GM06990 (cell line): ENCODE measurements at regions not wholly inside any gene's neighbourhood (a gene's known extent, or its start where the extent isn't known, plus 50 kb on each side); places are given as distances from the start of the nearest gene placed in this dataset.
"Not testable (repeated sequence)": the region's sequence is repeated elsewhere in the genome, so short reads cannot be mapped to it uniquely, and the experiment has no call there.

Experiments used
- DNase-seq: peaks from one replicate; pipeline ENCODE4 v3.0.0-alpha.2; 2011; ENCODE audit not compliant: insufficient read length; ENCODE audit errors: extremely low read depth
- H3K27me3 ChIP-seq: replicated peaks from 2 replicates; pipeline ENCODE4 v1.6.0; 2011; ENCODE audit warnings: low read length; ENCODE audit not compliant: control insufficient read depth, insufficient read depth
- H3K36me3 ChIP-seq: 2 replicates; pipeline ENCODE4 v1.5.1; 2011; ENCODE audit warnings: low read length; ENCODE audit not compliant: control insufficient read depth, insufficient read depth
- H3K4me3 ChIP-seq: replicated peaks from 2 replicates; pipeline ENCODE4 v1.5.1; 2011; ENCODE audit warnings: low read depth, mild to moderate bottlenecking, control low read depth, low read length
- CTCF ChIP-seq: IDR thresholded peaks from 2 replicates; pipeline ENCODE4 v1.5.1; 2011; ENCODE audit warnings: low read length, control low read depth, mild to moderate bottlenecking, inconsistent platforms; ENCODE audit not compliant: insufficient read depth, poor library complexity, severe bottlenecking

- H3K4me3 ChIP-seq: no peak overlapping the region
- no peak for DNase-seq
- no peak for TF ChIP-seq CTCF
Measured at GRCh38 chr6:134634466-134634865, 315.4 kb downstream of the ALDH8A1 start.

GRCh38 chr6:134632982-134633940 is 315.3 kb upstream of the SGK1 start:
- H3K36me3 ChIP-seq, DNase-seq, H3K27me3 ChIP-seq, H3K4me3 ChIP-seq: not testable (repeated sequence)

More at GRCh38 chr6:134634466-134634865, 315.4 kb downstream of the ALDH8A1 start:
- no peaks in the 10 kb centered on the region; the same call in 1 of the 2 replicates for H3K27me3 ChIP-seq
- no peaks in the 10 kb centered on the region for H3K36me3 ChIP-seq

- H3K4me3 ChIP-seq: no peak overlapping the region
- no peak for TF ChIP-seq CTCF
- DNase-seq: no peak
Measured at GRCh38 chr6:134632024-134632423, 314.1 kb upstream of the SGK1 start.

GRCh38 chr6:134631398-134631924 is 313.5 kb upstream of the SGK1 start:
- TF ChIP-seq CTCF: no peak
- Histone ChIP-seq H3K36me3 (no peaks in the 10 kb centered on the region), H3K4me3 (no peak overlapping the region), H3K27me3 (no peaks in the 10 kb centered on the region; the same call in 1 of the 2 replicates)
- no peak for DNase-seq

More at GRCh38 chr6:134632024-134632423, 314.1 kb upstream of the SGK1 start:
- H3K27me3 ChIP-seq: no peaks in the 10 kb centered on the region; the same call in 1 of the 2 replicates
- H3K36me3 ChIP-seq: no peaks in the 10 kb centered on the region

- H3K36me3 ChIP-seq: no peaks in the 10 kb centered on the region
- DNase-seq: no peak
Measured at GRCh38 chr6:134630508-134631121, 312.7 kb upstream of the SGK1 start.

More at GRCh38 chr6:134630508-134631121, 312.7 kb upstream of the SGK1 start:
- no peak for TF ChIP-seq CTCF
- H3K27me3 ChIP-seq: no peaks in the 10 kb centered on the region; the same call in 1 of the 2 replicates
- H3K4me3 ChIP-seq: no peak overlapping the region
